CD14-positive monocyte (primary cell): ENCODE measurements at regions not wholly inside any gene's neighbourhood (a gene's known extent, or its start where the extent isn't known, plus 50 kb on each side); places are given as distances from the start of the nearest gene placed in this dataset.

Experiments
- DNase-seq, 3 donors: peaks; one replicate each; pipeline ENCODE4 v3.0.0-alpha.2; 2011 to 2022
- H2AFZ ChIP-seq: 2 replicates; pipeline ENCODE4 v1.6.0; 2012; ENCODE audit warnings: mild to moderate bottlenecking, low read depth, low read length, inconsistent platforms; ENCODE audit not compliant: insufficient read depth, poor library complexity, severe bottlenecking
- H3K27ac ChIP-seq, 2 donors: 1 replicate in 1 of 2; 2 replicates in 1 of 2; pipeline ENCODE4 v1.5.1; 2012 to 2013; ENCODE audit warnings: low read length in 2 of 2, control low read depth in 1 of 2, inconsistent platforms in 1 of 2, low read depth in 1 of 2, mild to moderate bottlenecking in 1 of 2
- H3K27me3 ChIP-seq, 2 donors: one replicate each; pipeline versions ENCODE4 v1.6.0 to v1.6.1; 2011 to 2013; ENCODE audit warnings: low read length in 2 of 2; ENCODE audit not compliant: control insufficient read depth in 2 of 2, insufficient read depth in 2 of 2
- H3K36me3 ChIP-seq, 2 donors: replicated peaks in 1 of 2; 1 replicate in 1 of 2; 2 replicates in 1 of 2; pipeline versions ENCODE4 v1.5.1 to v1.6.1; 2012 to 2013; ENCODE audit warnings: low read length in 2 of 2, control low read depth in 1 of 2, inconsistent platforms in 1 of 2, mild to moderate bottlenecking in 1 of 2; ENCODE audit not compliant: insufficient read depth in 2 of 2, control insufficient read depth in 1 of 2
- H3K4me1 ChIP-seq, 2 donors: 1 replicate in 1 of 2; 2 replicates in 1 of 2; pipeline versions ENCODE4 v1.5.1 to v1.6.1; 2012 to 2013; ENCODE audit warnings: low read length in 2 of 2, control low read depth in 1 of 2, inconsistent platforms in 1 of 2, mild to moderate bottlenecking in 1 of 2, moderate library complexity in 1 of 2; ENCODE audit not compliant: insufficient read depth in 2 of 2, control insufficient read depth in 1 of 2
- H3K4me2 ChIP-seq: replicated peaks from 2 replicates; pipeline ENCODE3; 2012; ENCODE audit warnings: low read length, moderate library complexity, mild to moderate bottlenecking; ENCODE audit not compliant: poor library complexity, severe bottlenecking; ENCODE audit errors: extremely low read depth
- H3K4me3 ChIP-seq, 3 experiments: fragments of 200-600 bp in 1 of 3; sonication (generic) in 1 of 3; replicated peaks in 1 of 3; 1 replicate in 2 of 3; 2 replicates in 1 of 3; pipeline ENCODE4 v1.5.1; 2011 to 2013; ENCODE audit warnings: low read length in 3 of 3, mild to moderate bottlenecking in 3 of 3, control low read depth in 2 of 3, low read depth in 2 of 3, inconsistent platforms in 1 of 3, moderate library complexity in 1 of 3
- H3K79me2 ChIP-seq: 2 replicates; pipeline ENCODE4 v1.6.0; 2012; ENCODE audit warnings: mild to moderate bottlenecking, control low read depth, inconsistent platforms, low read length, moderate library complexity; ENCODE audit not compliant: insufficient read depth
- H3K9ac ChIP-seq: 2 replicates; pipeline ENCODE4 v1.6.0; 2017; ENCODE audit warnings: low read length, mild to moderate bottlenecking; ENCODE audit not compliant: insufficient read depth, poor library complexity, severe bottlenecking
- H3K9me3 ChIP-seq, 2 donors: replicated peaks in 1 of 2; 1 replicate in 1 of 2; 2 replicates in 1 of 2; pipeline versions ENCODE4 v1.5.1 to v1.6.1; 2012 to 2013; ENCODE audit warnings: low read length in 2 of 2, control low read depth in 1 of 2; ENCODE audit not compliant: control insufficient read depth in 1 of 2, insufficient read depth in 1 of 2
- H4K20me1 ChIP-seq: 2 replicates; pipeline ENCODE4 v1.6.0; 2012; ENCODE audit warnings: mild to moderate bottlenecking, low read length, control low read depth, moderate library complexity; ENCODE audit not compliant: insufficient read depth
- H3K27ac Mint-ChIP-seq, 7 donors: one replicate each; pipeline ENCODE4 v1.8.0; 2020; ENCODE audit warnings: mild to moderate bottlenecking in 7 of 7, mixed read lengths in 7 of 7, moderate library complexity in 6 of 7, inconsistent platforms in 2 of 7
- H3K27me3 Mint-ChIP-seq, 3 donors: one replicate each; pipeline ENCODE4 v1.8.0; 2021 to 2022; ENCODE audit warnings: low read depth in 3 of 3, mild to moderate bottlenecking in 3 of 3, mixed read lengths in 3 of 3, moderate library complexity in 3 of 3, inconsistent platforms in 1 of 3
- H3K36me3 Mint-ChIP-seq, 2 donors: one replicate each; pipeline ENCODE4 v1.8.0; 2020; ENCODE audit warnings: mixed read lengths in 2 of 2, inconsistent platforms in 1 of 2, mild to moderate bottlenecking in 1 of 2
- H3K4me1 Mint-ChIP-seq: one replicate; pipeline ENCODE4 v1.8.0; 2020; ENCODE audit warnings: mild to moderate bottlenecking, mixed read lengths
- H3K4me3 Mint-ChIP-seq, 2 donors: one replicate each; pipeline ENCODE4 v1.8.0; 2020; ENCODE audit warnings: mild to moderate bottlenecking in 2 of 2, mixed read lengths in 2 of 2, moderate library complexity in 1 of 2
- H3K9me3 Mint-ChIP-seq, 7 donors: one replicate each; pipeline ENCODE4 v1.8.0; 2020 to 2022; ENCODE audit warnings: mixed read lengths in 7 of 7, mild to moderate bottlenecking in 6 of 7, moderate library complexity in 6 of 7, inconsistent platforms in 2 of 7
- CTCF ChIP-seq: fragments of 200-600 bp; IDR thresholded peaks from one replicate; pipeline ENCODE4 v1.8.0; 2022; ENCODE audit warnings: antibody characterized with exemption, mild to moderate bottlenecking
- WGBS: methylation state at CpG from one replicate; pipeline ENCODE4 v1.1.5; 2013; ENCODE audit warnings: missing lambda C conversion rate; ENCODE audit not compliant: insufficient coverage; 5-methylcytosine and 5-hydroxymethylcytosine counted together
- intact Hi-C, 2 donors: fragments of 100-400 bp; cut with micrococcal nuclease; formaldehyde crosslinking; loops; one replicate each; pipeline versions ENCODE4 v1.15.0 to v1.15.1; 2023

- H3K27me3 Mint-ChIP-seq = peaks cover 0 to 1% (median 0%) of the 10 kb centered on the region in 3 donors
- H2AFZ ChIP-seq = no peak overlapping the region
- H3K9me3 ChIP-seq = peaks cover 4 to 5% of the 10 kb centered on the region in 2 donors
- no peak for DNase-seq
- H3K4me3 Mint-ChIP-seq = no peak overlapping the region
- no peak for TF ChIP-seq CTCF
- no peak overlapping the region for H3K9ac ChIP-seq
- H3K9me3 Mint-ChIP-seq = peaks cover 0 to 14% (median 2%) of the 10 kb centered on the region in 7 donors
- no peak overlapping the region for H3K27ac ChIP-seq
- no peak overlapping the region for H3K4me2 ChIP-seq
- no peaks in the 10 kb centered on the region for H3K27me3 ChIP-seq
- no peaks in the 10 kb centered on the region for H4K20me1 ChIP-seq
- WGBS = no CpG with 5 or more reads among the region's 1 CpG
- intact Hi-C loops = no loop called here
- H3K4me3 ChIP-seq = no peak overlapping the region
- no peak overlapping the region for H3K27ac Mint-ChIP-seq
- no peaks in the 10 kb centered on the region for H3K79me2 ChIP-seq
- no peaks in the 10 kb centered on the region for H3K4me1 Mint-ChIP-seq
- no peaks in the 10 kb centered on the region for H3K36me3 ChIP-seq
- H3K4me1 ChIP-seq = no peaks in the 10 kb centered on the region
- H3K36me3 Mint-ChIP-seq = no peaks in the 10 kb centered on the region
These were observed 335.3 kb upstream of the AADAT start for GRCh38 chr4:170425040-170425439.

DNA sequence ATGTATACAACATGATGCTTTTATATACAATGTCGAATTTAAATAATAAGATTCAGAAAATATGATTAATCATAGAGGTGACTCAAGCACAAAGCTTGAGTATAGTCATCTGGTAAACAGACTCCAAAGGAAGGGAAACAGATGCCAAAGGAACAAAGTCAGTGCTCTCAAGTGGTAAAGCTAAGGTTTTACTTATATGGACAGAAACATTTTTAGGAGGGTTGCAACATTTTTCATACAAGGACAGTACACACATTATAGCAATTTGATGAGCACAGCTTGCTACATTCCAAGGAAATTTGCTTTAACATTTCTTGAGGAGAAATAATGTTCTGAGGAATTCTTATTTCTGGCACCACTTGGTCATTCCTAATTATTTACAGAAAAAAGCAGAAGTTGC, 333.4 kb upstream of the AADAT start:
- Histone ChIP-seq H3K36me3 (no peaks in the 10 kb centered on the region), H4K20me1 (no peaks in the 10 kb centered on the region), H3K4me1 (no peaks in the 10 kb centered on the region), H3K27ac (no peak overlapping the region), H3K9ac (no peak overlapping the region), H3K27me3 (no peaks in the 10 kb centered on the region), H3K9me3 (peaks cover 4 to 5% of the 10 kb centered on the region in 2 donors), H3K79me2 (no peaks in the 10 kb centered on the region), H2AFZ (no peak overlapping the region), H3K4me2 (no peak overlapping the region), H3K4me3 (no peak overlapping the region)
- Mint-ChIP-seq H3K27ac (no peak overlapping the region), H3K4me3 (no peak overlapping the region), H3K4me1 (no peaks in the 10 kb centered on the region), H3K36me3 (no peaks in the 10 kb centered on the region), H3K27me3 (no peaks in the 10 kb centered on the region), H3K9me3 (peaks cover 0 to 7% (median 1%) of the 10 kb centered on the region in 7 donors)
- no peak for DNase-seq
- intact Hi-C loops = no loop called here
- TF ChIP-seq CTCF = no peak
- WGBS = no CpG with 5 or more reads among the region's 1 CpG
